ENCODE measurements at regions not wholly inside any gene's neighbourhood (a gene's known extent, or its start where the extent isn't known, plus 50 kb on each side); places are given as distances from the start of the nearest gene placed in this dataset.

DNA sequence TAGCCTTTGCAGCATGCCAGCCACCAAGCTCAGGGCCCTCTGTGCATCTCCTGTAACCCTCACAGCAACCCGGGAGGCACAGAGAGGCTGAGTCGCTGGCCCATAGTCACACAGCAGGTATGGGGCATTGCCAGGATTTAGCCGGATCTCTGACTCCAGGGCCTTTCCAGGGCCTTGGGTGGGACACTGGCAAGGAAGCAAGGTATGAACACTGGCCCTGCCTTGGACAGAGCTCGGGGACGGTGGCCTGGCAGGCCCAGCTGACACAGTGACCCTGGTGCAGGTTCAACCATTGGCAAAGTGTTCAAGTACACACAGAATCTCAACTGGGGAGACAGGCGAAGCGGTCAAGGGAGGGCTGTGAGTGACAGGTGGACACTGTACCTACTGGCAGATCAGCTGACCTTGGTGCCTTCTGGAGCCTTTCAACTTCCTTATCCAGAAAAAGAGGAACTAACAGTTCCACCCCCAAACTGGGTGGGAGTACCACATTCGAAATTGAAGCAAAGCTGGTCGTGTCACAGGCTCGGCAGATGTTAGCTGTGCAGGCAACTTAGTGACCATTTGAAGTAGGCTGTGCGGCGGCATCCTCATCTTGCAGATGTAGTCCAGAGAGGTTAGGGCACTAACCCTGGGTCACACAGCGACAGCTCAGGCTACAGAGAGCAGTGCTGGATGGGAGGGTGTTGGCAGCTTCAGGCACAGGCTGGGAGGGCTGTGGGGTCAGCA is 287.4 kb downstream of the SEC14L1 start:
- TF ChIP-seq, protein P1, sequence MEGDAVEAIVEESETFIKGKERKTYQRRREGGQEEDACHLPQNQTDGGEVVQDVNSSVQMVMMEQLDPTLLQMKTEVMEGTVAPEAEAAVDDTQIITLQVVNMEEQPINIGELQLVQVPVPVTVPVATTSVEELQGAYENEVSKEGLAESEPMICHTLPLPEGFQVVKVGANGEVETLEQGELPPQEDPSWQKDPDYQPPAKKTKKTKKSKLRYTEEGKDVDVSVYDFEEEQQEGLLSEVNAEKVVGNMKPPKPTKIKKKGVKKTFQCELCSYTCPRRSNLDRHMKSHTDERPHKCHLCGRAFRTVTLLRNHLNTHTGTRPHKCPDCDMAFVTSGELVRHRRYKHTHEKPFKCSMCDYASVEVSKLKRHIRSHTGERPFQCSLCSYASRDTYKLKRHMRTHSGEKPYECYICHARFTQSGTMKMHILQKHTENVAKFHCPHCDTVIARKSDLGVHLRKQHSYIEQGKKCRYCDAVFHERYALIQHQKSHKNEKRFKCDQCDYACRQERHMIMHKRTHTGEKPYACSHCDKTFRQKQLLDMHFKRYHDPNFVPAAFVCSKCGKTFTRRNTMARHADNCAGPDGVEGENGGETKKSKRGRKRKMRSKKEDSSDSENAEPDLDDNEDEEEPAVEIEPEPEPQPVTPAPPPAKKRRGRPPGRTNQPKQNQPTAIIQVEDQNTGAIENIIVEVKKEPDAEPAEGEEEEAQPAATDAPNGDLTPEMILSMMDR (IDR thresholded peaks at IDR 0.05), result no peak
- TF ChIP-seq ZFX (IDR thresholded peaks at IDR 0.05; ENCODE audit: borderline replicate concordance), result no peak

Measured in 22Rv1 (cell line).